Transverse colon (tissue), 4 donors: ENCODE measurements at regions not wholly inside any gene's neighbourhood (a gene's known extent, or its start where the extent isn't known, plus 50 kb on each side); places are given as distances from the start of the nearest gene placed in this dataset.

Experiments
- EP300 ChIP-seq: sonication (generic); formaldehyde crosslinking; IDR thresholded peaks from one replicate; pipeline ENCODE4 v1.6.1; 2017; ENCODE audit warnings: antibody characterized with exemption, low read depth
- POLR2A ChIP-seq: fragments of 450-650 bp; IDR thresholded peaks from one replicate; pipeline ENCODE4 v1.6.1; 2016; ENCODE audit warnings: antibody characterized with exemption, mild to moderate bottlenecking, moderate library complexity
- POLR2AphosphoS5 ChIP-seq, 3 donors: sonication (generic); formaldehyde crosslinking; IDR thresholded peaks; one replicate each; pipeline ENCODE4 v1.6.1; 2016; ENCODE audit warnings: antibody characterized with exemption in 3 of 3
- TF ChIP-seq, protein P1 (sequence below), 5 experiments: fragments of 200-600 bp in 3 of 5; fragments of 450-650 bp in 2 of 5; sonication (generic) in 3 of 5; IDR thresholded peaks; 1 replicate in 2 of 5; 2 replicates in 3 of 5; pipeline ENCODE4 v1.5.1; 2016 to 2017; ENCODE audit warnings: antibody characterized with exemption in 5 of 5, inconsistent platforms in 3 of 5, mild to moderate bottlenecking in 2 of 5, moderate library complexity in 1 of 5

DNA sequence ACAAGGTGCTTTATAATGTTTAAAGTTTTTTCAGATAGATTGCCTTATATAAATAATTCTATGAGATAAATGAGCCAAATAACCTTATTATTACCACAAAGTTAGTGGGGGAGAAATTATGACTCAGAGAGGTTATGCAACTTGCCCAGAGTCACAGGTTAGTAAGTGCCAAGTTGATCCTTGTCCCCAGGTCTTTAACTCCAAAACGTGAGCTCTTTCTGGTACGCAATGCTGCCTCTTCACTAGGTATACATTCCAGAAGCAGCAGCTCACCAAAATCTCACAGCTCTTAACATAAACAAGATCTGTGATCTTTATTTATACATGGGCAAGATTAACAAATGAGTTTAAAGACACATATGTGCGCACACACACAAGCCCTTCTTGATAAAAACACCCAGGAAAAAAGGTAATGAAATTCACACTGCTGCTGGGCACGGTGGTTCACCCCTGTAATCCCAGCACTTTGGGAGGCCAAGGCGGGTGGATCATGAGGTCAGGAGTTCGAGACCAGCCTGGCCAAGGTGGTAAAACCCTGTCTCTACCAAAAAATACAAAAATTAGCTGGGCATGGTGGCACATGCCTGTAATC lies 59.8 kb upstream of the NR2F2 start:
- no peak for TF ChIP-seq POLR2A
- TF ChIP-seq, protein P1, sequence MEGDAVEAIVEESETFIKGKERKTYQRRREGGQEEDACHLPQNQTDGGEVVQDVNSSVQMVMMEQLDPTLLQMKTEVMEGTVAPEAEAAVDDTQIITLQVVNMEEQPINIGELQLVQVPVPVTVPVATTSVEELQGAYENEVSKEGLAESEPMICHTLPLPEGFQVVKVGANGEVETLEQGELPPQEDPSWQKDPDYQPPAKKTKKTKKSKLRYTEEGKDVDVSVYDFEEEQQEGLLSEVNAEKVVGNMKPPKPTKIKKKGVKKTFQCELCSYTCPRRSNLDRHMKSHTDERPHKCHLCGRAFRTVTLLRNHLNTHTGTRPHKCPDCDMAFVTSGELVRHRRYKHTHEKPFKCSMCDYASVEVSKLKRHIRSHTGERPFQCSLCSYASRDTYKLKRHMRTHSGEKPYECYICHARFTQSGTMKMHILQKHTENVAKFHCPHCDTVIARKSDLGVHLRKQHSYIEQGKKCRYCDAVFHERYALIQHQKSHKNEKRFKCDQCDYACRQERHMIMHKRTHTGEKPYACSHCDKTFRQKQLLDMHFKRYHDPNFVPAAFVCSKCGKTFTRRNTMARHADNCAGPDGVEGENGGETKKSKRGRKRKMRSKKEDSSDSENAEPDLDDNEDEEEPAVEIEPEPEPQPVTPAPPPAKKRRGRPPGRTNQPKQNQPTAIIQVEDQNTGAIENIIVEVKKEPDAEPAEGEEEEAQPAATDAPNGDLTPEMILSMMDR (IDR thresholded peaks at IDR 0.05), result no peak
- no peak for TF ChIP-seq EP300
- no peak for TF ChIP-seq POLR2AphosphoS5 (IDR thresholded peaks at IDR 0.05)
